Stomach (tissue), 4 donors: ENCODE measurements at regions not wholly inside any gene's neighbourhood (a gene's known extent, or its start where the extent isn't known, plus 50 kb on each side); places are given as distances from the start of the nearest gene placed in this dataset.

Experiments
- CTCF ChIP-seq, 7 experiments: fragments of 450-650 bp in 4 of 7; fragments of 200-600 bp in 3 of 7; sonication (generic) in 3 of 7; IDR thresholded peaks; one replicate each; pipeline ENCODE4 v1.5.1; 2016 to 2019; ENCODE audit warnings: antibody characterized with exemption in 7 of 7, control low read depth in 2 of 7, mild to moderate bottlenecking in 1 of 7
- EP300 ChIP-seq: sonication (generic); formaldehyde crosslinking; IDR thresholded peaks from one replicate; pipeline ENCODE4 v1.6.1; 2017; ENCODE audit warnings: antibody characterized with exemption
- POLR2A ChIP-seq, 4 donors: fragments of 450-650 bp; IDR thresholded peaks; one replicate each; pipeline ENCODE4 v1.6.1; 2016; ENCODE audit warnings: antibody characterized with exemption in 4 of 4, control low read depth in 2 of 4, mild to moderate bottlenecking in 1 of 4, moderate library complexity in 1 of 4
- POLR2AphosphoS5 ChIP-seq, 3 donors: sonication (generic); formaldehyde crosslinking; IDR thresholded peaks; one replicate each; pipeline ENCODE4 v1.6.1; 2016; ENCODE audit warnings: antibody characterized with exemption in 3 of 3

- TF ChIP-seq POLR2A (IDR thresholded peaks at IDR 0.05): no peak
- no peak for TF ChIP-seq CTCF (IDR thresholded peaks at IDR 0.05)
- TF ChIP-seq POLR2AphosphoS5 (IDR thresholded peaks at IDR 0.05): no peak
- no peak for TF ChIP-seq EP300
Observed at GRCh38 chr4:132488555-132488954, 660.5 kb upstream of the PCDH10 start.
